Loucy (cell line): ENCODE measurements at regions not wholly inside any gene's neighbourhood (a gene's known extent, or its start where the extent isn't known, plus 50 kb on each side); places are given as distances from the start of the nearest gene placed in this dataset.

Experiments used
- H2AFZ ChIP-seq: fragments of 200-600 bp; sonication (generic); 2 replicates; pipeline ENCODE4 v1.6.0; 2016; ENCODE audit warnings: antibody characterized with exemption, mild to moderate bottlenecking, low read length, moderate library complexity
- H3F3A ChIP-seq: fragments of 200-600 bp; 2 replicates; pipeline ENCODE4 v1.6.0; 2016; ENCODE audit warnings: antibody characterized with exemption, low read depth, mild to moderate bottlenecking
- H3K27me3 ChIP-seq: fragments of 200-600 bp; sonication (generic); 2 replicates; pipeline ENCODE4 v1.6.1; 2014; ENCODE audit warnings: low read length, mild to moderate bottlenecking; ENCODE audit not compliant: insufficient read depth, poor library complexity, severe bottlenecking
- H3K36me3 ChIP-seq: fragments of 200-600 bp; sonication (generic); 2 replicates; pipeline ENCODE4 v1.6.1; 2016; ENCODE audit warnings: low read length; ENCODE audit not compliant: insufficient read depth
- H3K4me1 ChIP-seq: fragments of 200-600 bp; sonication (generic); 2 replicates; pipeline ENCODE4 v1.5.1; 2014; ENCODE audit warnings: low read length, mild to moderate bottlenecking; ENCODE audit not compliant: insufficient read depth, poor library complexity, severe bottlenecking
- H3K4me2 ChIP-seq: fragments of 200-600 bp; sonication (generic); 2 replicates; pipeline ENCODE4 v1.6.0; 2014; ENCODE audit warnings: antibody characterized with exemption, low read length, low read depth, mild to moderate bottlenecking; ENCODE audit not compliant: poor library complexity, severe bottlenecking
- H3K4me3 ChIP-seq: fragments of 200-600 bp; sonication (generic); 2 replicates; pipeline ENCODE4 v1.5.1; 2014; ENCODE audit warnings: low read length, mild to moderate bottlenecking, mixed read lengths; ENCODE audit not compliant: poor library complexity, severe bottlenecking
- H3K79me2 ChIP-seq: fragments of 200-600 bp; sonication (generic); 2 replicates; pipeline ENCODE4 v1.6.1; 2014; ENCODE audit warnings: low read length; ENCODE audit not compliant: insufficient read depth
- H3K9ac ChIP-seq: fragments of 200-600 bp; sonication (generic); 2 replicates; pipeline ENCODE4 v1.6.0; 2014; ENCODE audit warnings: mild to moderate bottlenecking, low read depth, low read length, moderate library complexity; ENCODE audit not compliant: poor library complexity, severe bottlenecking
- H3K9me2 ChIP-seq: fragments of 200-600 bp; sonication (generic); replicated peaks from 2 replicates; pipeline ENCODE4 v1.6.1; 2016; ENCODE audit warnings: low read depth, low read length, mixed read lengths
- H3K9me3 ChIP-seq: fragments of 200-600 bp; sonication (generic); 2 replicates; pipeline ENCODE4 v1.6.1; 2014; ENCODE audit warnings: mild to moderate bottlenecking, antibody characterized with exemption, low read length, low read depth; ENCODE audit not compliant: insufficient read depth
- H4K20me1 ChIP-seq: fragments of 200-600 bp; sonication (generic); 2 replicates; pipeline ENCODE4 v1.6.0; 2014; ENCODE audit warnings: antibody characterized with exemption, low read length, mild to moderate bottlenecking; ENCODE audit not compliant: insufficient read depth, poor library complexity, severe bottlenecking
- EZH2phosphoT487 ChIP-seq: fragments of 200-600 bp; IDR thresholded peaks from 2 replicates; pipeline ENCODE4 v1.6.1; 2018; ENCODE audit warnings: antibody characterized with exemption, mild to moderate bottlenecking, moderate library complexity, borderline replicate concordance
- TF ChIP-seq, protein P1 (sequence below): fragments of 200-600 bp; sonication (generic); conservative IDR thresholded peaks from 2 replicates; pipeline ENCODE4 v1.5.1; 2014; ENCODE audit warnings: mild to moderate bottlenecking, antibody characterized with exemption, low read length

DNA sequence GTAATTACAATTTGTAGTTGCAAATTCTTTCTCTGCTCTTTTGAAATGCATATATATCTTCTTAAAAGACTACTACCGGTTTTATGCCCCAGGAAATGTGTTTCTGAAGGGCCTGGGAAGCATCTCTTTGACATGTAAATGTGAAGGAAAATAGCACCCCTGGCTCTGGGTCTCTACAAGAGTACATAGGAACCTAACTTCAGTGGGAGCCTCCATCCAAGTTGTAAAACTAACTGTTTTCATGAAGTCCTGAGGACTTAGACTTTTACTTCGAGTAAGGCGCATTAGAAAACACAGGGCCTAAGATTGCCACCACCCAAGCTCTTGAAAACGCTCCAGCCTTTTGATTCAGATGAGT is 99.4 kb downstream of the CBLN2 start:
- Histone ChIP-seq H3F3A (no peaks in the 10 kb centered on the region), H3K9ac (no peak overlapping the region), H2AFZ (no peak overlapping the region), H3K36me3 (no peaks in the 10 kb centered on the region), H3K27me3 (no peaks in the 10 kb centered on the region), H3K4me1 (no peaks in the 10 kb centered on the region), H3K4me3 (no peak overlapping the region), H4K20me1 (no peaks in the 10 kb centered on the region), H3K79me2 (no peaks in the 10 kb centered on the region), H3K4me2 (no peak overlapping the region), H3K9me3 (no peaks in the 10 kb centered on the region), H3K9me2 (no peaks in the 10 kb centered on the region)
- no peak for TF ChIP-seq EZH2phosphoT487
- TF ChIP-seq, protein P1, sequence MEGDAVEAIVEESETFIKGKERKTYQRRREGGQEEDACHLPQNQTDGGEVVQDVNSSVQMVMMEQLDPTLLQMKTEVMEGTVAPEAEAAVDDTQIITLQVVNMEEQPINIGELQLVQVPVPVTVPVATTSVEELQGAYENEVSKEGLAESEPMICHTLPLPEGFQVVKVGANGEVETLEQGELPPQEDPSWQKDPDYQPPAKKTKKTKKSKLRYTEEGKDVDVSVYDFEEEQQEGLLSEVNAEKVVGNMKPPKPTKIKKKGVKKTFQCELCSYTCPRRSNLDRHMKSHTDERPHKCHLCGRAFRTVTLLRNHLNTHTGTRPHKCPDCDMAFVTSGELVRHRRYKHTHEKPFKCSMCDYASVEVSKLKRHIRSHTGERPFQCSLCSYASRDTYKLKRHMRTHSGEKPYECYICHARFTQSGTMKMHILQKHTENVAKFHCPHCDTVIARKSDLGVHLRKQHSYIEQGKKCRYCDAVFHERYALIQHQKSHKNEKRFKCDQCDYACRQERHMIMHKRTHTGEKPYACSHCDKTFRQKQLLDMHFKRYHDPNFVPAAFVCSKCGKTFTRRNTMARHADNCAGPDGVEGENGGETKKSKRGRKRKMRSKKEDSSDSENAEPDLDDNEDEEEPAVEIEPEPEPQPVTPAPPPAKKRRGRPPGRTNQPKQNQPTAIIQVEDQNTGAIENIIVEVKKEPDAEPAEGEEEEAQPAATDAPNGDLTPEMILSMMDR = no peak

DNA sequence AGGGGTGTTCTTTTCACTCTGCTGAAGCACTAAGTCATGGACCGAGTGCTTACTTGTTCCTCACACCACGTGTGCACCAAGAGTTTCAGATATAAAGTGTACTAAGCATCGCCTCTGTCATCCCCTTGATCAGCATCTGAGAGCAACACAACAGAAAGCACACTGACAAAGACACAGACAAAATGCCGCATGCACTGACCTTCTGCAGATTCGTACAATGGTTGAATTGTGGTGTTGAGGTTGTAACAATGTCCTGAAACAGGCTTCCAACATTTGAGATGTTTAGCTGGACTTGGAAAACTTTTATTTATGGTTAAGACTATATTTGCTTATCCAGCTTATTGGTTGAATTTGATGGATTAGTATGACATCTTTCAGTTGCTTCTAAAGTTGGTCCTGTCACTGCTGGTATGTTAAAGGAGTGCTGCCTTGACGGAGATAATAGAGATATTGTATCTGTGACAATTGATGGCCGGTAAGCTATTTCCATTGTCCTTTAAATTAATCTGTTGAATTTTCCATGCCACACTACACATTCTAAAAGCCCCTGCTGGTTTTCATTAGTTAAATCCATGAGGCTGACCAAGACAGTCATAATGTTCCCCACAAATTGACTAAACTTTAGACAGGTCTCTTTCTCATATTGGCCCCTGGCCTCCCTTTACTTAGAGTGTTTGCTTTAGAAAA is 99.9 kb downstream of the CBLN2 start:
- no peaks in the 10 kb centered on the region for H4K20me1 ChIP-seq
- H3K9ac ChIP-seq = no peak overlapping the region
- H3K9me2 ChIP-seq = no peaks in the 10 kb centered on the region
- H3F3A ChIP-seq = no peaks in the 10 kb centered on the region
- no peaks in the 10 kb centered on the region for H3K4me1 ChIP-seq
- H3K4me3 ChIP-seq = no peak overlapping the region
- no peak overlapping the region for H2AFZ ChIP-seq
- no peak overlapping the region for H3K4me2 ChIP-seq
- no peak for TF ChIP-seq EZH2phosphoT487
- TF ChIP-seq, protein P1 = no peak
- no peaks in the 10 kb centered on the region for H3K79me2 ChIP-seq
- no peaks in the 10 kb centered on the region for H3K9me3 ChIP-seq
- H3K36me3 ChIP-seq = no peaks in the 10 kb centered on the region
- no peaks in the 10 kb centered on the region for H3K27me3 ChIP-seq

DNA sequence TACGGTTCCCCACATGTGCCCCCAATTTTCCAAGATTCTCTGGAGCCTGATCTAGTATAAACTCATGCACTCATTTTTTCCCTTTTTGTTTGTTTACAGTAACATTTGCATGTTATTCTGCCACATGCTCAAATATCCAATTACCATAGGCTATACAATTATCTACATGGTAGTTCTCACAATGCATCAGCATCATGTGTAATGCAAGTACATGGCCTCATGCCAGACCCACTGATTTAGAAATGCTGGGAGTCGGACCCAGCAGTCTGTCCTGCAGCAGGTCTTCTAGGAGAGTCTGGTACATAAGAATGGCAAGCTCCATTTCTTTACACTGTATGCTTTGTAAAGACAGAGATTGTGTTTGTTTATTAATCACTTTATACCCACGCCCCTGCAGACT is 107.7 kb downstream of the CBLN2 start:
- Histone ChIP-seq H3K9me2 (no peaks in the 10 kb centered on the region), H3K4me1 (no peaks in the 10 kb centered on the region), H3K79me2 (no peaks in the 10 kb centered on the region), H4K20me1 (no peaks in the 10 kb centered on the region), H3K4me3 (no peak overlapping the region), H3K36me3 (no peaks in the 10 kb centered on the region), H3K27me3 (no peaks in the 10 kb centered on the region), H3F3A (no peaks in the 10 kb centered on the region), H3K9me3 (no peaks in the 10 kb centered on the region), H2AFZ (no peak overlapping the region), H3K4me2 (no peak overlapping the region), H3K9ac (no peak overlapping the region)
- no peak for TF ChIP-seq EZH2phosphoT487
- TF ChIP-seq, protein P1 = no peak
